ENCODE measurements at regions not wholly inside any gene's neighbourhood (a gene's known extent, or its start where the extent isn't known, plus 50 kb on each side); places are given as distances from the start of the nearest gene placed in this dataset.

- ChIA-PET POLR2A (no interaction called here), CTCF (no interaction called here)
- BruUV-seq (replicated peaks) = no TSS peak
- Histone ChIP-seq H3K4me1 (ENCODE audit: control insufficient read depth, insufficient read depth, low read length) (no peaks in the 10 kb centered on the region), H3K36me3 (ENCODE audit: control insufficient read depth, insufficient read depth, low read length) (no peaks in the 10 kb centered on the region), H3K9me3 (ENCODE audit: control insufficient read depth, insufficient read depth, low read depth, low read length) (no peaks in the 10 kb centered on the region), H3K27me3 (ENCODE audit: control insufficient read depth, insufficient read depth, low read length) (no peaks in the 10 kb centered on the region), H3K4me3 (ENCODE audit: low read depth in 2 of 2, low read length in 2 of 2) (no peak overlapping the region), H3K27ac (ENCODE audit: low read length) (no peak overlapping the region)
- ATAC-seq (no peak), DNase-seq (ENCODE audit: low read depth, low spot score) (no peak)
- in situ Hi-C loops (cut with HindIII; ENCODE audit: low pct_unique_long_range_greater_than_20kb, low sequenced_read_pairs) = no loop called here
- intact Hi-C loops (cut with micrococcal nuclease; ENCODE audit: unreplicated experiment) = no loop called here
- TF ChIP-seq POLR2AphosphoS5 (IDR thresholded peaks at IDR 0.05; ENCODE audit: low read depth, low read length) = no peak
- 0 out of 2 replicates have a peak, but pooled peaks have one; percentile 24 for TF ChIP-seq TCF7L2 (IDR thresholded peaks at IDR 0.05; ENCODE audit: low read depth, low read length)
Observed at GRCh38 chr9:118596374-118597015, 772.7 kb downstream of the BRINP1 start.

- intact Hi-C loops (cut with micrococcal nuclease; ENCODE audit: unreplicated experiment) = no loop called here
- Histone ChIP-seq H3K36me3 (ENCODE audit: control insufficient read depth, insufficient read depth, low read length) (no peaks in the 10 kb centered on the region), H3K9me3 (ENCODE audit: control insufficient read depth, insufficient read depth, low read depth, low read length) (no peaks in the 10 kb centered on the region), H3K4me1 (ENCODE audit: control insufficient read depth, insufficient read depth, low read length) (no peaks in the 10 kb centered on the region), H3K4me3 (ENCODE audit: low read depth in 2 of 2, low read length in 2 of 2) (no peak overlapping the region), H3K27ac (ENCODE audit: low read length) (no peak overlapping the region), H3K27me3 (ENCODE audit: control insufficient read depth, insufficient read depth, low read length) (no peaks in the 10 kb centered on the region)
- TF ChIP-seq TCF7L2 (IDR thresholded peaks at IDR 0.05; ENCODE audit: low read depth, low read length) (no peak), SIN3A (IDR thresholded peaks at IDR 0.05; ENCODE audit: borderline replicate concordance, insufficient read depth, low read depth, low read length) (no peak), POLR2AphosphoS5 (IDR thresholded peaks at IDR 0.05; ENCODE audit: low read depth, low read length) (no peak), REST (IDR thresholded peaks at IDR 0.05; ENCODE audit: insufficient read depth in 1 of 2, low read depth in 2 of 2, low read length in 1 of 2) (no peak), CTCF (IDR thresholded peaks at IDR 0.05) (no peak)
- ChIA-PET CTCF (no interaction called here), POLR2A (no interaction called here)
- no TSS peak for BruUV-seq (replicated peaks)
- in situ Hi-C loops (cut with HindIII; ENCODE audit: low pct_unique_long_range_greater_than_20kb, low sequenced_read_pairs) = no loop called here
- DNase-seq (ENCODE audit: low read depth, low spot score) = no peak
- no peak for ATAC-seq
Observed at GRCh38 chr9:118606668-118607067, 762.6 kb downstream of the BRINP1 start.

GRCh38 chr9:118609355-118610044 lies 759.7 kb downstream of the BRINP1 start:
- no peaks in the 10 kb centered on the region for H3K27me3 ChIP-seq (ENCODE audit: control insufficient read depth, insufficient read depth, low read length)
- no peaks in the 10 kb centered on the region for H3K4me1 ChIP-seq (ENCODE audit: control insufficient read depth, insufficient read depth, low read length)
- POLR2A ChIA-PET = no interaction called here
- H3K4me3 ChIP-seq (ENCODE audit: low read depth in 2 of 2, low read length in 2 of 2) = no peak overlapping the region
- no peak for DNase-seq (ENCODE audit: low read depth, low spot score)
- ATAC-seq = no peak
- H3K9me3 ChIP-seq (ENCODE audit: control insufficient read depth, insufficient read depth, low read depth, low read length) = no peaks in the 10 kb centered on the region
- BruUV-seq (replicated peaks) = no TSS peak
- intact Hi-C loops (cut with micrococcal nuclease; ENCODE audit: unreplicated experiment) (no loop called here), in situ Hi-C loops (cut with HindIII; ENCODE audit: low pct_unique_long_range_greater_than_20kb, low sequenced_read_pairs) (no loop called here)
- TF ChIP-seq POLR2AphosphoS5 (IDR thresholded peaks at IDR 0.05; ENCODE audit: low read depth, low read length) (no peak), REST (IDR thresholded peaks at IDR 0.05; ENCODE audit: insufficient read depth in 1 of 2, low read depth in 2 of 2, low read length in 1 of 2) (no peak), TCF7L2 (IDR thresholded peaks at IDR 0.05; ENCODE audit: low read depth, low read length) (no peak), SIN3A (IDR thresholded peaks at IDR 0.05; ENCODE audit: borderline replicate concordance, insufficient read depth, low read depth, low read length) (no peak), CTCF (IDR thresholded peaks at IDR 0.05) (no peak)
- no peak overlapping the region for H3K27ac ChIP-seq (ENCODE audit: low read length)
- no peaks in the 10 kb centered on the region for H3K36me3 ChIP-seq (ENCODE audit: control insufficient read depth, insufficient read depth, low read length)
- CTCF ChIA-PET = no interaction called here

All from Panc1 (cell line).